ENCODE measurements at regions not wholly inside any gene's neighbourhood (a gene's known extent, or its start where the extent isn't known, plus 50 kb on each side); places are given as distances from the start of the nearest gene placed in this dataset.
"Not testable (repeated sequence)": the region's sequence is repeated elsewhere in the genome, so short reads cannot be mapped to it uniquely, and the experiment has no call there.

DNA sequence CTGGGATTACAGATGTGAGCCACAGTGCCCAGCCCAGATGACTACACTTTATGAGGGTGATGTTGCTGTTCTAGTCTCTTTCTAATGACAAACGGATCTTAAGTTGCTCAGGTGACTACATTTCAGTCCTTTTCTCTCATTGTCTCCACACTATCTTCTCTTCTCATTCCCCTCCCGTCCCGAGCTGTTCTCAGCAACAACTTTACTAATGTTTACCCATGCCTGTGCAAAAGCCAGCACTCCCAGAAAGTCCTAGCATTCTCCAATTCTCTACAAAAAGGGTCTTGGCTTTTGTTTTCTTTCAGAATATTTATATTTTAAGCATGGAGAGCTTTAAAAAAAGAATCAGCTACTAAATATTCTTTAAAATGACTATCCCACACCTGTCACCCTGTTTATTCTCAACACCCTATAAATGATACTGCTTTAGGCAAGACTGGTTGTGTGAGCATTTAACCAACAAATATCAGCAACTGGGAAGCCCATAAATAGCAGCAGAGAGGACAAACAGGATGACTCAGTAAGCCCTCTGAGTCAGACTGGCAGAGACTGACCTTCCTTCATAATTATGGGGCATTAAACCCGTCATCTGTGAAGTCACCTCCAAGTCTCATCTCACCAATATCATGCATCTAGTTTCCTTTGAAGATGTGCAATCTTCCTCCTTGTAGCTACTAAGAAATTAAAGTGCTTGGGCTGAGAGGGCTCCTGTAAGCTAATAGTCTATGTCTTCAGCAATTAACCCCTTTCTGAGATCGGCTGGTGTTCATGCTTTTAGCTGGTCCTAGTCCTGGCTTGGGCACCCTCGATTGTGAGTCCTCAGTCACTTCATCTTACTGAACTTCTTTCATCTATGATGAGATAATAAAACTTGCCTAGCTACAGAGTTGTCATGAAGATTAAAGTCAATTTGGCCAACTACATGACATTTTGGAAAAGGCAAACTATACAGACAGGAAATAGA lies 72.6 kb upstream of the KIF2A start:
- not testable (repeated sequence) for H3K4me3 ChIP-seq (ENCODE audit: low read length); H3K9me3 ChIP-seq (ENCODE audit: control insufficient read depth, low read length); H3K27ac Mint-ChIP-seq; H3K9me3 Mint-ChIP-seq; H3K4me1 Mint-ChIP-seq; H3K36me3 Mint-ChIP-seq (ENCODE audit: low read depth); DNase-seq; H3K27ac ChIP-seq (ENCODE audit: low read depth, low read length); H3K9ac ChIP-seq (ENCODE audit: extremely low read depth, low read length, poor library complexity, severe bottlenecking); H3K4me1 ChIP-seq (ENCODE audit: control insufficient read depth, insufficient read depth, low read length); H3K27me3 ChIP-seq (ENCODE audit: control insufficient read depth, insufficient read depth, low read length, poor library complexity, severe bottlenecking); H3K4me3 Mint-ChIP-seq; H3K36me3 ChIP-seq (ENCODE audit: control insufficient read depth, insufficient read depth, low read length); H3K27me3 Mint-ChIP-seq (ENCODE audit: insufficient read depth)
- WGBS, 2 experiments (ENCODE audit: insufficient coverage in 1 of 2, insufficient read length in 1 of 2), result 79 to 93% methylated on average over 3 to 5 of the region's 6 CpGs

DNA sequence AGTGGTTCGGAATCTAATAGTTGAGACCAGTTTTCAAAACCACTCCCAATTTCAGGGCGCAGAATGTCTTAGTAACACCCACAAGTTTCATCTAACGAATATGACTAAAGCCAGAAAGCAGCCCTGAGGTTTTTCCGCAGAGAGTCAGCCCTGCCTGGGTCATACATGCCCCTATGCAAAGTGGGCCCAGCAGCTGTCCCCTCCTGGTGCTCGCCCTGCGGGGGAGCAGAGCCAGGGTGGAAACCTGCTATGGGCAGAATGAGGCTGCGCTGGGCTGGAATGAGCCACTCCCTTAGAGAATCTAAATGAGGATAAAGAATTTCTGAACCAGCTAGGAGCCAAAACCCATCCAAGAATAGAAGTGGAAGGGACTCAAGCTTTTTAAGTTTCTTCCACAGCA lies 69.4 kb upstream of the KIF2A start:
- H3K27me3 Mint-ChIP-seq (ENCODE audit: insufficient read depth); H3K4me1 ChIP-seq (ENCODE audit: control insufficient read depth, insufficient read depth, low read length); H3K36me3 ChIP-seq (ENCODE audit: control insufficient read depth, insufficient read depth, low read length); DNase-seq; H3K9me3 ChIP-seq (ENCODE audit: control insufficient read depth, low read length); H3K9ac ChIP-seq (ENCODE audit: extremely low read depth, low read length, poor library complexity, severe bottlenecking); H3K4me3 ChIP-seq (ENCODE audit: low read length); H3K27ac ChIP-seq (ENCODE audit: low read depth, low read length); H3K4me3 Mint-ChIP-seq; H3K9me3 Mint-ChIP-seq; H3K27me3 ChIP-seq (ENCODE audit: control insufficient read depth, insufficient read depth, low read length, poor library complexity, severe bottlenecking); H3K36me3 Mint-ChIP-seq (ENCODE audit: low read depth); H3K4me1 Mint-ChIP-seq; H3K27ac Mint-ChIP-seq: not testable (repeated sequence)
- WGBS, 2 experiments (ENCODE audit: insufficient coverage in 1 of 2, insufficient read length in 1 of 2), result 73% methylated on average over 7 of the region's 7 CpGs; no CpG with 5 or more reads in 1 of the 2 experiments

DNA sequence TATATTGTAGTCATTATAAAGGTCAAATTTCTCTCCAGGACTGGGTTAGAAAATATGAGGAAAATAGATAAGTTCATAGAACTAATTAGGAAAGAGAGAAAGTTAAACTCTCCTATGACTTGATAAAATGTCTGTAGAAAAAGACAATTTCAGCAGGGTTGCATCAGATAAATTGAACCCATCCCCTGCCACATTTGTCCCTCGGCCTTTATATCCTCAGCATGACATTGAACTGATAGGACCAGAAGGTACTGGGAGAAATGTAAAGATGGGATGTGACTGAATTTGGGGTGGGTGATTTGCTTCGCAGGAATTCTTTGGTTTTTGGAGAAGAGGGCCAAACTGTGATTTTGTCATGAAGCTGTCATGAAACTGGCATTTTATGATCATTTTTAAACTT lies 68.1 kb upstream of the KIF2A start:
- H3K9me3 Mint-ChIP-seq; H3K36me3 ChIP-seq (ENCODE audit: control insufficient read depth, insufficient read depth, low read length); H3K4me1 Mint-ChIP-seq; H3K4me3 Mint-ChIP-seq; H3K27ac ChIP-seq (ENCODE audit: low read depth, low read length); H3K27ac Mint-ChIP-seq; H3K4me3 ChIP-seq (ENCODE audit: low read length); H3K27me3 ChIP-seq (ENCODE audit: control insufficient read depth, insufficient read depth, low read length, poor library complexity, severe bottlenecking); H3K27me3 Mint-ChIP-seq (ENCODE audit: insufficient read depth); DNase-seq; H3K9me3 ChIP-seq (ENCODE audit: control insufficient read depth, low read length); H3K4me1 ChIP-seq (ENCODE audit: control insufficient read depth, insufficient read depth, low read length); H3K36me3 Mint-ChIP-seq (ENCODE audit: low read depth); H3K9ac ChIP-seq (ENCODE audit: extremely low read depth, low read length, poor library complexity, severe bottlenecking): not testable (repeated sequence)
- 89% methylated on average over 2 of the region's 2 CpGs; no CpG with 5 or more reads in 1 of the 2 experiments for WGBS, 2 experiments (ENCODE audit: insufficient coverage in 1 of 2, insufficient read length in 1 of 2)

DNA sequence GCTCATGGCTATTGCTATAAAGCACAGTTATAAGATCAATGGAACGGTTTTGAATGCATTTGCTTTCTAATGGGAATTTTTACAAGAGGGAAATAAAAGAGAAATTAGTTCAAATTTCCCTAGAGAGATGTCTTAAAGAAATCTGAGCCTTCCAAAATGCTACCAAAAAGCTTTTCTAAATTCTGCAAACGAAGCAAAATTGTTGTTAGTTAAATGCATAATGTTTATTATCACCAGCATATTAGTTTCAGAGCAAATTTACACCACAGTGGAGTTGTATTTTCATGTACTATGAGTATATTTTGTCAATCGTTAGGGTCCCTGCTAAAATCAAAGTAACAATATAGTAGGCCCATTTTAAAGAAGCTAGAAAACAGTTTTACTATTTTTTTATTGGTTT lies 67.4 kb upstream of the KIF2A start:
- H3K27me3 Mint-ChIP-seq (ENCODE audit: insufficient read depth); H3K27ac Mint-ChIP-seq; H3K4me1 ChIP-seq (ENCODE audit: control insufficient read depth, insufficient read depth, low read length); DNase-seq; H3K9ac ChIP-seq (ENCODE audit: extremely low read depth, low read length, poor library complexity, severe bottlenecking); H3K36me3 ChIP-seq (ENCODE audit: control insufficient read depth, insufficient read depth, low read length); H3K4me3 Mint-ChIP-seq; H3K27me3 ChIP-seq (ENCODE audit: control insufficient read depth, insufficient read depth, low read length, poor library complexity, severe bottlenecking); H3K36me3 Mint-ChIP-seq (ENCODE audit: low read depth); H3K4me1 Mint-ChIP-seq; H3K27ac ChIP-seq (ENCODE audit: low read depth, low read length); H3K4me3 ChIP-seq (ENCODE audit: low read length); H3K9me3 ChIP-seq (ENCODE audit: control insufficient read depth, low read length); H3K9me3 Mint-ChIP-seq: not testable (repeated sequence)
- WGBS, 2 experiments (ENCODE audit: insufficient coverage in 1 of 2, insufficient read length in 1 of 2), result 91% methylated on average over 2 of the region's 3 CpGs; no CpG with 5 or more reads in 1 of the 2 experiments

DNA sequence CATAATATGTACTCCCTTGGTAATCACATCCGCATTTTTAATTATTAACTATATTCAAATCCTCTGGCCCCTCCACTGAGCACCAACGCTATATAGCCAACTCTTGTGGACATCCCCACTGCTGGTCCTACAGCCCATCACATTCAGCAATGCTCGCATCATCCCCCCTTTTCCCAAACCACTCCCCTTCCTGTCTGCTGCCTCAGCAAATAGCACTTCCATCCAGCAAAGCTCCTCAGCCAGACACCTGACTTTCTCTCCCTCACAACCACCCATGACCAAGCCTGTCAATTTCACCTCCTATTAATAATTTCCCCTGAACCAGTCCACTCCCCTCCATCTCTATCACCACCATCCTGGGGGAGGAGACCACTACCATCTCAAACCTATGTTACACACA lies 65.5 kb upstream of the KIF2A start:
- not testable (repeated sequence) for H3K4me3 ChIP-seq (ENCODE audit: low read length); H3K9me3 Mint-ChIP-seq; H3K4me1 Mint-ChIP-seq; H3K27ac Mint-ChIP-seq; H3K27me3 Mint-ChIP-seq (ENCODE audit: insufficient read depth); H3K9ac ChIP-seq (ENCODE audit: extremely low read depth, low read length, poor library complexity, severe bottlenecking); H3K9me3 ChIP-seq (ENCODE audit: control insufficient read depth, low read length); H3K27ac ChIP-seq (ENCODE audit: low read depth, low read length); DNase-seq; H3K36me3 ChIP-seq (ENCODE audit: control insufficient read depth, insufficient read depth, low read length); H3K27me3 ChIP-seq (ENCODE audit: control insufficient read depth, insufficient read depth, low read length, poor library complexity, severe bottlenecking); H3K36me3 Mint-ChIP-seq (ENCODE audit: low read depth); H3K4me1 ChIP-seq (ENCODE audit: control insufficient read depth, insufficient read depth, low read length); H3K4me3 Mint-ChIP-seq
- WGBS, 2 experiments (ENCODE audit: insufficient coverage in 1 of 2, insufficient read length in 1 of 2), result 94% methylated on average over 3 of the region's 3 CpGs; no CpG with 5 or more reads in 1 of the 2 experiments

DNA sequence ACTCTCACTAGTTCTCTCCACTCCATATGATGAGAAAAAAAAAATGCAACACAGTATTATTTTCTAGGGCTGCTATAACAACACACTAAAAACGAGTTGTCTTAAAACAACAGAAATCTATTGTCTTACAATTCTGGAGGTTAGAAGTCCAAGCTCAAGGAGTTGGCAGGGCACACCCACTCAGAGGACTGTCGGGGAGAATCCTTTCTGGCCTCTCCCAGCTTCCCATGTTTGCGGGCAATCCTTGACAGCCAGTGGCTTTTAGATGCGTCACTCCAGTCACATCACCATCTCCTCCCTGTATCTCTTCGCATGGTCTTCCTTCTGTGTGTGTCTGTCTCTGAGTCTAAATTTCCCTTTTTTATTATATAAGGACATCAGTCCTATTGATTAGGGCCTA lies 64.0 kb upstream of the KIF2A start:
- H3K4me3 ChIP-seq (ENCODE audit: low read length); H3K27ac ChIP-seq (ENCODE audit: low read depth, low read length); H3K4me1 ChIP-seq (ENCODE audit: control insufficient read depth, insufficient read depth, low read length); H3K27me3 ChIP-seq (ENCODE audit: control insufficient read depth, insufficient read depth, low read length, poor library complexity, severe bottlenecking); H3K36me3 Mint-ChIP-seq (ENCODE audit: low read depth); H3K4me1 Mint-ChIP-seq; H3K9ac ChIP-seq (ENCODE audit: extremely low read depth, low read length, poor library complexity, severe bottlenecking); H3K9me3 Mint-ChIP-seq; H3K27ac Mint-ChIP-seq; H3K9me3 ChIP-seq (ENCODE audit: control insufficient read depth, low read length); DNase-seq; H3K27me3 Mint-ChIP-seq (ENCODE audit: insufficient read depth); H3K4me3 Mint-ChIP-seq; H3K36me3 ChIP-seq (ENCODE audit: control insufficient read depth, insufficient read depth, low read length): not testable (repeated sequence)
- 84 to 100% methylated on average over 4 to 5 of the region's 5 CpGs for WGBS, 2 experiments (ENCODE audit: insufficient coverage in 1 of 2, insufficient read length in 1 of 2)

DNA sequence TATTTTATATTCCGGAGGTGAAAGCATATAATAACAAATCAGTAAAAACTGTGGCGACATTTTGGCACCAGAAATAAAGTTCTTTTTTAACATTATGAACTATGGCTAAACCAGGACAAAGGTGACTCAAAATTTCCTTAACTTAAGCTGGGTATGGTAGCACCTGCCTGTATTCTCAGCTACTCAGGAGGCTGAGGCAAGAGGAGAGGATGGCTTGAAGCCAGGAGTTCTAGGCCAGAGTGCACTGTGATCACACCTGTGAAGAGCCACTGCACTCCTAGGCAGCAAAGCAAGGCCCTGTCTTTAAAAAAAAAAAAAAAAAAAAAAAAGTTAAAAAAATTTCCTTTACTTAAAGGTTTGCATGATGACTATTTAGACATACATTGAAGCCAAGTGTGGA lies 63.0 kb upstream of the KIF2A start:
- 92 to 100% methylated on average over 2 of the region's 2 CpGs for WGBS, 2 experiments (ENCODE audit: insufficient coverage in 1 of 2, insufficient read length in 1 of 2)

More for the DNA sequence above, 63.0 kb upstream of the KIF2A start:
- not testable (repeated sequence) for H3K27me3 ChIP-seq (ENCODE audit: control insufficient read depth, insufficient read depth, low read length, poor library complexity, severe bottlenecking); H3K36me3 Mint-ChIP-seq (ENCODE audit: low read depth); H3K4me1 Mint-ChIP-seq; H3K36me3 ChIP-seq (ENCODE audit: control insufficient read depth, insufficient read depth, low read length); H3K27ac ChIP-seq (ENCODE audit: low read depth, low read length); H3K4me3 Mint-ChIP-seq; H3K27ac Mint-ChIP-seq; H3K4me1 ChIP-seq (ENCODE audit: control insufficient read depth, insufficient read depth, low read length); H3K27me3 Mint-ChIP-seq (ENCODE audit: insufficient read depth); H3K4me3 ChIP-seq (ENCODE audit: low read length); H3K9ac ChIP-seq (ENCODE audit: extremely low read depth, low read length, poor library complexity, severe bottlenecking); DNase-seq; H3K9me3 Mint-ChIP-seq; H3K9me3 ChIP-seq (ENCODE audit: control insufficient read depth, low read length)
